ENCODE measurements at regions not wholly inside any gene's neighbourhood (a gene's known extent, or its start where the extent isn't known, plus 50 kb on each side); places are given as distances from the start of the nearest gene placed in this dataset.

- TF ChIP-seq CTCF (IDR thresholded peaks at IDR 0.05) = no peak
- TF ChIP-seq POLR2A (IDR thresholded peaks at IDR 0.05) = no peak
Measured at GRCh38 chr3:18982920-18983319, 165.4 kb upstream of the KCNH8 start.
